Uterus (tissue), 3 donors: ENCODE measurements at regions not wholly inside any gene's neighbourhood (a gene's known extent, or its start where the extent isn't known, plus 50 kb on each side); places are given as distances from the start of the nearest gene placed in this dataset.

Experiments
- DNase-seq, 2 donors: peaks; one replicate each; pipeline ENCODE4 v3.0.0-alpha.2; 2019 to 2020
- H3K27ac ChIP-seq, 2 donors: fragments of 200-600 bp; sonication (generic); 1 replicate in 1 of 2; 2 replicates in 1 of 2; pipeline ENCODE4 v1.5.1; 2016 to 2018
- H3K27me3 ChIP-seq, 2 donors: fragments of 200-600 bp; sonication (generic); one replicate each; pipeline ENCODE4 v1.5.1; 2018 to 2019; ENCODE audit warnings: control low read depth in 1 of 2
- H3K36me3 ChIP-seq, 2 donors: fragments of 200-600 bp; sonication (generic); one replicate each; pipeline ENCODE4 v1.5.1; 2019; ENCODE audit warnings: control low read depth in 1 of 2
- H3K4me1 ChIP-seq, 2 donors: fragments of 200-600 bp; sonication (generic); one replicate each; pipeline ENCODE4 v1.5.1; 2018 to 2019; ENCODE audit warnings: control low read depth in 1 of 2
- H3K4me3 ChIP-seq, 2 donors: fragments of 200-600 bp; sonication (generic); 1 replicate in 1 of 2; 2 replicates in 1 of 2; pipeline ENCODE4 v1.5.1; 2018 to 2019; ENCODE audit warnings: mild to moderate bottlenecking in 1 of 2
- H3K9me3 ChIP-seq, 2 donors: fragments of 200-600 bp; sonication (generic); one replicate each; pipeline ENCODE4 v1.5.1; 2019; ENCODE audit warnings: control low read depth in 1 of 2
- CTCF ChIP-seq, 4 experiments: fragments of 200-600 bp in 2 of 4; fragments of 450-650 bp in 2 of 4; sonication (generic) in 2 of 4; IDR thresholded peaks; one replicate each; pipeline ENCODE4 v1.5.1; 2016 to 2019; ENCODE audit warnings: antibody characterized with exemption in 4 of 4, mild to moderate bottlenecking in 2 of 4, moderate library complexity in 1 of 4
- POLR2A ChIP-seq, 2 donors: fragments of 450-650 bp; IDR thresholded peaks; one replicate each; pipeline ENCODE4 v1.6.1; 2016; ENCODE audit warnings: antibody characterized with exemption in 2 of 2, mild to moderate bottlenecking in 1 of 2, moderate library complexity in 1 of 2
- intact Hi-C: fragments of 100-400 bp; cut with DNase I; formaldehyde crosslinking; loops from one replicate; pipeline ENCODE4 v1.15.1; 2023; ENCODE audit warnings: low total_unique reads
- donor health status: DM: yes; HTN: yes; CAD: no.

- H3K27ac ChIP-seq: no peak overlapping the region
- no peaks in the 10 kb centered on the region for H3K4me1 ChIP-seq
- intact Hi-C loops: no loop called here
- H3K4me3 ChIP-seq: no peak overlapping the region
- no peak for DNase-seq
- no peaks in the 10 kb centered on the region for H3K36me3 ChIP-seq
- H3K9me3 ChIP-seq: no peaks in the 10 kb centered on the region
- H3K27me3 ChIP-seq: no peaks in the 10 kb centered on the region
- TF ChIP-seq CTCF (IDR thresholded peaks at IDR 0.05) (no peak), POLR2A (IDR thresholded peaks at IDR 0.05) (no peak)
Measured at GRCh38 chr4:94006932-94007331, 178.4 kb downstream of the ATOH1 start.

DNA sequence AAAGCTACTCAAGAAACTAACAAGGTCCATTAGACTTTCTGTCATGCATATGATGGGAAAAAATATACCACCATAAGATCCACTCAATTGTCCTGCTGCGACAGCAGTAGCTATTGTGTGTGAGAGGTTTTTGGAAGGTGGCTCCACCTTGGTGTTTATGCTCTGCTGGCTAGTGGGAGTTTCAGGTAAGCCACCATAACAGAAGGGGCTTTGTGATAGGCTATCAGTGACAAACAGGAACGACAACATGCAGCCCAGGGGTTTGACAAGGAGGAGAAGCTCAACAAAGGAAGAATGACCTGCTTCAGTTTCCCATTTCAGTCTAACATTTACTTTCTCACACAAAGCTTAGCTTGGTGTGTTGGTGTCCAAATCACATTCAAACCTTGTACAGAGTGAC is 182.6 kb downstream of the ATOH1 start:
- Histone ChIP-seq H3K9me3 (no peaks in the 10 kb centered on the region), H3K27ac (no peak overlapping the region), H3K27me3 (no peaks in the 10 kb centered on the region), H3K4me1 (no peaks in the 10 kb centered on the region), H3K36me3 (no peaks in the 10 kb centered on the region), H3K4me3 (no peak overlapping the region)
- TF ChIP-seq POLR2A (IDR thresholded peaks at IDR 0.05) (no peak), CTCF (IDR thresholded peaks at IDR 0.05) (no peak)
- no peak for DNase-seq
- intact Hi-C loops: no loop called here

GRCh38 chr4:94014484-94015136 is 186.1 kb downstream of the ATOH1 start:
- intact Hi-C loops: no loop called here
- no peak overlapping the region for H3K27ac ChIP-seq
- H3K36me3 ChIP-seq: no peaks in the 10 kb centered on the region
- no peak overlapping the region for H3K4me3 ChIP-seq
- TF ChIP-seq CTCF (IDR thresholded peaks at IDR 0.05) (no peak), POLR2A (IDR thresholded peaks at IDR 0.05) (no peak)
- DNase-seq: no peak
- H3K27me3 ChIP-seq: no peaks in the 10 kb centered on the region
- H3K9me3 ChIP-seq: no peaks in the 10 kb centered on the region
- no peaks in the 10 kb centered on the region for H3K4me1 ChIP-seq

GRCh38 chr4:94015956-94016355 is 187.4 kb downstream of the ATOH1 start:
- Histone ChIP-seq H3K27ac (no peak overlapping the region), H3K4me1 (no peaks in the 10 kb centered on the region), H3K4me3 (no peak overlapping the region), H3K27me3 (no peaks in the 10 kb centered on the region), H3K9me3 (no peaks in the 10 kb centered on the region), H3K36me3 (no peaks in the 10 kb centered on the region)
- intact Hi-C loops: no loop called here
- TF ChIP-seq POLR2A (IDR thresholded peaks at IDR 0.05): no peak
- TF ChIP-seq CTCF (IDR thresholded peaks at IDR 0.05): no peak
- DNase-seq: no peak

DNA sequence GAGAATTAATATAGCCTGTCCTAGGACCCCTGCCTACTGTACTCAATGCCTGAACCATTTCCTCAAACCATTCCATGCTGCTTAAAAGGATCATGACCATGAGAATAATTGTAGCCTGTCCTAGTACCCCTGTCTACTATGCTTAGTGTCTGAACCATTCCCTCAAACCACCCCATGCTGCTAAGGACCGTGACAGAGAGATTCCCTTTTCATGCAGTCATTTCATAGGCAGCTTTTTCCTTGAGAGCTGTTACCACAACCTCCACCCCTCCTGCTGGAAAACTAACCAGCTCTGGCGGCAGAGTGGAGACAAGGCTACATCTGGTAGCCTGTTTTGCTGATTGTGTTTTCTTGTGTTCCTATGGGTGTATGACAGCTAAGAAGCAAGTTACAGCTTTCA is 174.9 kb upstream of the SMARCAD1 start:
- intact Hi-C loops: no loop called here
- no peak for DNase-seq
- H3K36me3 ChIP-seq: no peaks in the 10 kb centered on the region
- no peaks in the 10 kb centered on the region for H3K9me3 ChIP-seq
- H3K4me3 ChIP-seq: no peak overlapping the region
- H3K4me1 ChIP-seq: no peaks in the 10 kb centered on the region
- no peak for TF ChIP-seq CTCF (IDR thresholded peaks at IDR 0.05)
- no peak for TF ChIP-seq POLR2A (IDR thresholded peaks at IDR 0.05)
- H3K27ac ChIP-seq: no peak overlapping the region
- H3K27me3 ChIP-seq: no peaks in the 10 kb centered on the region
